ENCODE measurements at regions not wholly inside any gene's neighbourhood (a gene's known extent, or its start where the extent isn't known, plus 50 kb on each side); places are given as distances from the start of the nearest gene placed in this dataset.

GRCh38 chr15:61623746-61624145 lies 394.6 kb upstream of the RORA start:
- in situ Hi-C loops (cut with MboI), result loop anchor here (10.0 kb wide), 1 partner anchor 449 kb away; no protein-coding TSS in a partner anchor
- H3K79me2 ChIP-seq (ENCODE audit: control insufficient read depth, insufficient read depth, low read length), result no peaks in the 10 kb centered on the region
- no peak overlapping the region for H3K4me3 ChIP-seq
- no peaks in the 10 kb centered on the region for H4K20me1 ChIP-seq (replicated peaks; ENCODE audit: control insufficient read depth, insufficient read depth, low read length)
- DNase-seq (ENCODE audit: extremely low read depth in 1 of 4, low spot score in 3 of 4) (no peak), ATAC-seq (no peak), FAIRE-seq (no peak)
- no peaks in the 10 kb centered on the region for H3K9me3 ChIP-seq (replicated peaks; ENCODE audit: control insufficient read depth, insufficient read depth, low read depth, low read length)
- ChIA-PET CTCF (ENCODE audit: low intra/inter-chr PET ratio) (no interaction called here), POLR2A (interaction anchor here (0.7 kb wide), 1 partner anchor 61 kb away, joined by 5 read pairs; no protein-coding TSS in a partner anchor)
- intact Hi-C loops (cut with micrococcal nuclease), result no loop called here
- H3K9me1 ChIP-seq (ENCODE audit: control insufficient read depth, insufficient read depth, low read length), result no peaks in the 10 kb centered on the region
- WGBS (ENCODE audit: insufficient coverage, low coverage, missing lambda C conversion rate), result 4% methylated on average over 15 of the region's 15 CpGs
- BruUV-seq (replicated peaks), result no TSS peak
- no peak overlapping the region for H3K9ac ChIP-seq (ENCODE audit: insufficient read depth in 1 of 2, low read depth in 2 of 2, low read length in 2 of 2)
- no peak overlapping the region for H3K27ac ChIP-seq (ENCODE audit: extremely low read depth, low read depth, low read length)
- H2AFZ ChIP-seq (ENCODE audit: low read depth, low read length), result no peak overlapping the region
- H3K27me3 ChIP-seq (ENCODE audit: control insufficient read depth in 2 of 2, insufficient read depth in 2 of 2, low read length in 2 of 2), result peaks cover 0 to 11% of the 10 kb centered on the region in 2 experiments; a peak in 2 of 5 replicates
- no peak overlapping the region for H3K4me2 ChIP-seq (ENCODE audit: insufficient read depth, low read length)
- peaks cover 0 to 5% of the 10 kb centered on the region in 2 experiments; a peak in 2 of 5 replicates for H3K4me1 ChIP-seq (replicated peaks in 1 of 2; ENCODE audit: control insufficient read depth in 2 of 2, insufficient read depth in 2 of 2, low read length in 2 of 2)
- H3K36me3 ChIP-seq (ENCODE audit: control insufficient read depth, insufficient read depth, low read length), result no peaks in the 10 kb centered on the region
- TF ChIP-seq GATAD2B (IDR thresholded peaks at IDR 0.05; ENCODE audit: borderline replicate concordance), result no peak
- no peak for TF ChIP-seq CTCF (IDR thresholded peaks at IDR 0.05 in 2 of 3, conservative IDR thresholded peaks at IDR 0.05 in 1 of 3; ENCODE audit: insufficient read depth in 2 of 3, low read depth in 1 of 3, low read length in 3 of 3)
- TF ChIP-seq ZNF518B (CRISPR knock-in tag; IDR thresholded peaks at IDR 0.05), result no peak
- TF ChIP-seq CEBPG (CRISPR knock-in tag; IDR thresholded peaks at IDR 0.05), result no peak
- no peak for TF ChIP-seq CEBPG (tag; conservative IDR thresholded peaks at IDR 0.05 in 1 of 2, IDR thresholded peaks at IDR 0.05 in 1 of 2)
- TF ChIP-seq SNIP1 (IDR thresholded peaks at IDR 0.05; ENCODE audit: low read depth), result no peak
- no peak for TF ChIP-seq BRF2 (IDR thresholded peaks at IDR 0.05; ENCODE audit: borderline replicate concordance, insufficient read depth, insufficient read length)
- TF ChIP-seq MEIS2 (IDR thresholded peaks at IDR 0.05; ENCODE audit: partially characterized antibody), result no peak
- TF ChIP-seq PURB (CRISPR knock-in tag; IDR thresholded peaks at IDR 0.05; ENCODE audit: low read depth), result no peak
- TF ChIP-seq ZNF717 (CRISPR knock-in tag; IDR thresholded peaks at IDR 0.05), result no peak
- no peak for TF ChIP-seq RB1 (IDR thresholded peaks at IDR 0.05; ENCODE audit: low read depth)
- no peak for TF ChIP-seq ZNF324 (CRISPR knock-in tag; IDR thresholded peaks at IDR 0.05)
- TF ChIP-seq FOXP1 (CRISPR knock-in tag; IDR thresholded peaks at IDR 0.05), result no peak
- TF ChIP-seq MAX (CRISPR knock-in tag; IDR thresholded peaks at IDR 0.05), result no peak
- no peak for TF ChIP-seq ZNF224 (CRISPR knock-in tag; IDR thresholded peaks at IDR 0.05)

Measured in K562 (cell line).